Mesenteric fat pad (tissue), 1 donor: ENCODE measurements at regions not wholly inside any gene's neighbourhood (a gene's known extent, or its start where the extent isn't known, plus 50 kb on each side); places are given as distances from the start of the nearest gene placed in this dataset.

Source experiments
- DNase-seq: peaks from one replicate; pipeline ENCODE4 v3.0.0-alpha.2; 2020; ENCODE audit warnings: low spot score
- donor health status: DM: yes; HTN: yes; CAD: no.

DNA sequence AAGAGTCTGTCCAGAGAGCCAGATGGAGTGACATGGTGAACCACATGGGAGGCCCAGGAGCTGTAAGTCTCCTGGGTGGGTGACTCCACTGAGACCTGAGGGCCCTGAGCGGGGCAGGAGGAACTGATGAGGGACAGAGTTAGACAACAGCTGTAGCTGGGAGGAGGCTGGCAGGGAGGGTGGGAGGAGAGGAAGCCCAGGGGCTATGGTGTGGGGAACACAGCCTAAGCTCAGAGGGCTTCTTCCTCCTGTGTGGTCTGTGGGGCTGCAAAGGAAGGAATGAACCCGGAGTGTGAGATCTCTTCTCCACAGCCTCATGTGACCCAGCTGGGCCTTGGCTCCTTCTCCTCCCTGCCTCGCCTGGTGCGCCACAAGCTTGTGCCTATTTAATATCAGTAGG lies 395.6 kb upstream of the HS6ST1 start:
- DNase-seq = no peak

DNA sequence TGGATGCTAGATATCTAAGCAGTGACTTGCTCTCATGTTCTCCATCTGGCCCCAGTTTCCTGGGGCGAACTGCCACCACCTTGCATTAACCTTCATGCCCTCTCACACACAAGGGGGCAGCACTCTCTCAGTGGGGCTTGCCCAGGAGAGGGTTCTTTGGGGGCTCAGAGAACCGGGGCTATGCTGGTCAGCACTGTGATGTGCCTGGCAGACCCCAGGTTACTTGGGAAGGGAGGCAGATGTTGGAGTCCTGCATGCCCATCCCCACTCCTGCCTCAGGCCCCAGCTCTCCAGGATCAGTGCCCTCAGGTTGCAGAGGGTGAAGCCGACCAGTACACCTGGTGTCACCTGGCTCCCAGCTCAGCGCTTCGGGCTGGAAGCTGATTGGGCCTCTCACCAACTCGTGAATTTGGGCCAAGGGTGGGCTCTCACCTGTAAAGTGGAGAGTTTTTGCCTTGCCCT lies 396.2 kb upstream of the HS6ST1 start:
- DNase-seq = no peak

DNA sequence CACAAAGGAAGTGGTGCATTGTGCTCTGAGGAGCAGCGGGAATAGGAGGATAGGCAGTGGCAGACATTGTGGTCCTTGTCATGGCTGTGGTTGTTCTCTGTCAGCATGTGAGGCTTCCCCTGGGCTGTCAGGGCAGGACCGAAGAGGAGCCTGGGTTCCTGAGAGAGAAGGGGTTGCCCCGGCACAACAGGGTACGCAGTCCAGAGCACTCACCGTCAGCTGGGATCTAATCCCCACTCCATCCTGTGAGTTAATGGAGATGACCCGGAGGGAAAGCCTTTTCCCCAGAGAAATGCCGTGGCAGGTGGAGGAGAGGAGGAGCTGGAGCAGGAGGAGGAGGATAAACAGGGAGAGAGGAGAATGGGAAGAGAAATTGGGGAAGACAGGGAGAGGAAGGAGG lies 396.7 kb upstream of the HS6ST1 start:
- DNase-seq = no peak

DNA sequence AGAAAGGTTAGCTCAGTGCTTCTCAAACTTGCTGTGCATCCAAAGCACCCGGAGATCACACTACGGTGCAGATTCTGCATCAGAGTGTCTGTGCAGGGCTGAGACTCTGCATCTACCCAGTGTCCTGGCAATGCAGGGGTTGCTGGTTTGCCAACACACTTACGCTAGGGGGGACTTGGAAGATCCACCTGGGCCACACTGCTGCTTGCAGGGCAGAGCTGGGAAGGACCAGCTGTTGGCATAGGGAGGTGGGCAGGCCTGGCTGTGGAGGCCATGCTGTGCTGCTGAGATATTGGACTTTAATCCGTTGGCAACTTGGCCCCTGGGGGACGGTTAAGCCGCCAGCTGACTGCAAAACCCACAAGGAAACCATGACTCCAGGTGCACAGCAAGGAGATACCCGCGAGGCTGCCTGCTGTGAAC lies 397.6 kb upstream of the HS6ST1 start:
- no peak for DNase-seq

DNA sequence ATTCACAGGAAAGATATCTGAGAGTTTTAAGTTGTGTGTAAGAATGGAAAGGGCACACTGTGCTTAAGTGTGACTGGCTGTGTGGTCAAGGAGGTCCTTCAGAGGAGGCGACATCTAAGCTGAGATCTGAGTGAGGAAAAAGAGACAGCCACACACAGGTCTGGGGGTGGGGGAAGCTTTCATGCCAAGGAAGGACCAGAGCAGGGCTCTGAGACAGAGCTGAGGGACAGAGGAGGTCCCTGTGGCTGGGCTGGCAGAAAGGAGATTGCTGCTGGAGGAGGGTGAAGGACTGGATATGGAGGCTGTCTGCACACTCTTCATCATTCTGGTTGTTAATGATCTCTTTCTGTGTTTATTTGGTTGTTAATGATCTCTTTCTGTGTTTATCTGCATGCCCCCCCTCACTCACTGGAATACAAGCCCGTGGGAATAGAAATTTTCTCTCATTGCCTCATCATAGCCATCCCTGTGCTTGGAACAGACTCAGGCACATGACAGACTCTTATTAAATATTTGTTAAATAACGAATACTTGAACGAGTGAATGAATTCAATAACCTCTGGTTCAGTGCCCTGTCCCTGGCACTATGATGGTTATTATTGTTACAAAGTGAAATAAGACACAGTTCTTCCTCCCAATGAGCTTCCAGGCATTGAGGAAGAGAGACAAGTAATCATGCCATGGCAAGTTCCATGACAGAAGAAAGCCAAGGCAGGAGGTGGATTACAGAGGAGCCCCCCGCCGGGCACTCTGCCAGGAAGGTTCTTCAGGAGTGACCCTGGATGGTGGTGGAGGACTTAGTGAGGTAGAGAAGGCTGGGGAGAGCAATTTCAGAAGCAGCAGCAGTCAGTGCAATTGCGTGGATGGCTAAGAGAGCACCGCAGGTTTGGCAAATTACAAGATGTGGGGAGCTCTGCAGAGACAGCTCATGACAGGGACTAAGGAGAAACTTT lies 399.4 kb upstream of the HS6ST1 start:
- no peak for DNase-seq

DNA sequence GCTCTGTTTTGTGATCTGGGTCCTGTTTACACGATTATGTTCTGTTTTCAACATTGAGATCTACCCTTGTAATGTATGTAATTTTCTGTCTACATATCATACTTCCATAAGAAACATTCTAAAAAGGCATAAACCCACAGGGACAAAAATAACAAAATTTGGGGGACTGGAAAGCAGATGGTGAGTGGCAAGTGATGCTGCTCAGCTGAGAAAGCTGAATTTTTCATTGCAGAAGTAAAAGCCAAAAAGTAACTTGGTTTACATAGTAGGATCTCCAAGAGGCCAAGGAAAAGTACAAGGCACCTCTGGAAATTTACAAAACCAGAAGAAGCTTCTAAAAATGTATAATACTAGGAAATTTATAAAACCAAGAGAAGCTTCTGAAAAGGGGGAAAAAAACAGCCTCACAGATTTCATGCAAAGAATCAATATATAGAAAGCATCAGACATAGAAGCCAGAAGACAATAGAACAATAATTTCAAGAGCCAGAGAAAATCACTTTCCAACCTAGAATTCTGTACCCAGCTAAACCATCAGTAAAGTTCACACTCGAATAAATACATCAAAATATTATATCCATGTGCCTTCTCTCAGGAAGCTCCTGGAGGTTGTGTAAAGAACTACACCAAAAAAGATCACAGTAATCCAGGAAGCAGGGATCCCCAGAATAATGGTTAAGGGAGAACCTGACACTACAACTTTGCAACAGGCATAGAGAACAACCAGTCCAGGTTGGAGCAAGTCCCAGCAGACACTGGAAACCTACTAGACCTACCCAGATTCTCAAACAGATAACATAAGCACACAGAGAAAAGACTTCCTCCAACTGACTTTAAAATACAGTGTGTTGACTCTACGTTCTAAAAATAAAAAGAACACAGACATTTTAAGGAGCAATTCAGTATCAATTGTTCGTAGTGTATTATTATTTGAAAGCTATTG lies 401.7 kb upstream of the HS6ST1 start:
- no peak for DNase-seq

DNA sequence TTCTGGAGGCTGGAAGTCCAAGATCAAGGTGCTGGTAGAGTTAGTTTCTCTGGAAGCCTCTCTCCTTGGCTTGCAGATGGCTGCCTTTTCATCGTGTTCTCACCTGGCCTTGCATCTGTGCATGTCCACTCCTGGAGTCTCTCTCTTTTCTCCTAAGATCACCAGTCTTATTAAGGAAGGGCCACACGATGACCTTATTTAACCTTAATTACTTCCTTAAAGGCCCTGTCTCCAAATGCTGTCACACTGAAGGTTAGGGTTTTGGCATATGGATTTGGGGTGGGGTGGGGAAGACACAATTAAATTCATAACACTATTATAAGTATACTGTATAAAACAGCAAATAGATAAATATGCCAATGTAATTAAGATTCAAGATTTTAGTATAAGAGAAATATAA lies 402.4 kb upstream of the HS6ST1 start:
- no peak for DNase-seq

DNA sequence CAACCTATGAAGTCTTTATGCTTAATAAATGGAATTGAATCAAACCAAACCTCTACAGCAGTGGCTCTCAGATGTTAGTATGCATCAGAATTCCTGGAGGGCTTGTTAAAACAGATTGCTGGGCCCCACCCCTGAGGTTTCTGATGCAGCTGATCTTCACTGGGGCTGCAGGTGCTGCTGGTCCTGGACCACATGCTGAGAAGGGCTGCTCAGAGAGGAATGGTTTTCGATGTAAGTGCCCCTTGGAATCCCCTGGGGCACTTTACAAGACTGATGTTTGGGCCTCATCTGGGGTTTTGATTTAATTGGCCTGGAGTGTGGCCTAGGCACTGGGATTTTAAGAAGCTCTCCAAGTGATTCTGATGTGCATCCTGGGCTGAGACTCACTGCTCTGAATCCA lies 403.8 kb upstream of the HS6ST1 start:
- DNase-seq = no peak

DNA sequence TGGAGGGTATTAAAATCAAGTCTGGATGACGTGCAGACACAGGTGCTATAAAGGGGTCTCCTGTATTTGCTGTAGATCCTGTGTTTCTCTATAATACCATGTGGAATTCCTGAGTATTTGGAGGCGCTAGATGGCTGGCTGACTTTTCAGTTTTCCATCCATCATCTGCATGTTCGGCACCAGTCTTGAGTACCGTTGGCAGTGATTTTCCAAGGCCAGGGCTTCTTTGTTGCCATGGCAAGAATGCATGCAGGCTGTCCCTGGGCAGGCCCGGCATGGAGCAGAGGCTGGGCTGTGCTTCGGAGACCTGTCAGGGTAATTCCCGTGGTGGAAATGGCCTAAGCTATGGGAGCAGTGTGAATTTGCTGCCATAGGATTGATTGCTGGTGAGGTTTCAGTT lies 405.9 kb upstream of the HS6ST1 start:
- DNase-seq = no peak

DNA sequence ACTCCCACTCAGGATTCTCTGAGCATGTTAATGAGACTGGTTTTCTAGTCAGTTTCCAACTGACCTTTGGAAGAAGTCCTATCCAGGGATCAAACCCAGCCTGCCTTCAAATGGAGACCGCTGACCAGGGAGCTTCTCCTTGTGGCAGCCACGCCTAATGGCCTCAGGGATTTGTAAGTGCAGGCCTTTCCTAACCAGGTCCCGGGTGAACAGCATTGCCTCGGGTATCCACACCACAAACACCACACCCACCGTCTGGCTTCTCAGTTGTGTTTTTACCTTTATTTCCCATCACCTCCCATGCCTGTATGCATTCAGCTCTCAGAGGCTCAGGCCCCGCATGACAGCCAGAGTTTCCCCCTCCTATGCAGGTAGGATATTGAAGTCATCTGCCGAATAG lies 406.3 kb upstream of the HS6ST1 start:
- DNase-seq = no peak

DNA sequence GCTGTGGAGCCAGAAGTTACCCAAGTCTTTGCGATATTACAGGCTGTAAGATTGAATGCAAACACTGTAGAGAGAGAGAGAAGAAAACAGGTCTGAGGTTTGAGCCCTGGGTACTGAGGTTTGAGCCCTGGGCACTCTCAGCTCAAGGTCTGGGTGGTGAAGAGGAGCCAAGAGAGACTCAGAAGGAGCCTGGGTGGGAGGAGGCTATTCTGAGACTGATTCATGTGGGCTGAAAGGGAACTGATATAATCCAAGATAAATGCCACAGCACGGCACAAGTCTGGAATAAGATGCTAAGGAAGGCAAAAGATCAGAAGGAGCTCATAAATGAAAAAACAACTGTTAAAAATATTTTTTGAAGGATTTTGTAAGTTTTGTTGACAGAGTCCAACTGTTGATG lies 407.6 kb upstream of the HS6ST1 start:
- no peak for DNase-seq

DNA sequence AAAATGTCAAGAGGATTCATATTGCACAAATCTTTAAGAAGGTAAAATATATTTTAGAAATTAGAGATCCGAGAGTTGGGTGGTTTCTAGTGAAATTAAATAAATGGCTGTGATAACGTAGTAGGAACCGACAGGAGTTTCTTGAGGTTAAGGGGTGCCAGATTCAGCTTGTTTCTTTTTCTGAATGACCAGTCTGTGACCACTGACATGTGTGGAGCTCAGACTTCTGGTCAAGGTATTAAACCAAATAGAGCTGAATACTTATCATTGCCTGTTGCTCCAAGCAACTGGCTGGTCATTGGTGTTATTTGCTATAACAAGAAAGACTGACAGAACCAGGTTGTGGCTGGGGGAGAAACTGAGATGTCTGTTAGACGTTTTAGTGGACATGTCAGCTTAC lies 408.2 kb upstream of the HS6ST1 start:
- DNase-seq = no peak

DNA sequence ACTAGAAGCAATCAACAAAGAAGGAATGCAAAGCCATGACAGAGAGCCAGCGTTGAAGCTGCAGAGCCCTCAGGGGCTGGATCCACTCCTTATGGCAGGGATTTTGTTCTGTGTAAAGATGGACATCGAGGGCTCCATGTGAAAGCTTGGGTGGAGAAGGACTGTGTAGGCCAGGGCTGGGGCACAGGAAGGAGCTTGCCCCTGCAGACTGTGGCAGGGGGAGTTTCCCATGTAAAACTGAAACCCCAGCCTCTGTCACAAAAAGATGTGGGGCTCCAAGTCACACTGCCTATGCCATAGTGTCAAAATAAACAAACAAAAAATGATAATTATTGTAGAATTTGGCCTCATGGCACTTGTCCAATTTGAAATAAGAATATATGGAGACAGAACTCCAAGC lies 408.7 kb upstream of the HS6ST1 start:
- no peak for DNase-seq

DNA sequence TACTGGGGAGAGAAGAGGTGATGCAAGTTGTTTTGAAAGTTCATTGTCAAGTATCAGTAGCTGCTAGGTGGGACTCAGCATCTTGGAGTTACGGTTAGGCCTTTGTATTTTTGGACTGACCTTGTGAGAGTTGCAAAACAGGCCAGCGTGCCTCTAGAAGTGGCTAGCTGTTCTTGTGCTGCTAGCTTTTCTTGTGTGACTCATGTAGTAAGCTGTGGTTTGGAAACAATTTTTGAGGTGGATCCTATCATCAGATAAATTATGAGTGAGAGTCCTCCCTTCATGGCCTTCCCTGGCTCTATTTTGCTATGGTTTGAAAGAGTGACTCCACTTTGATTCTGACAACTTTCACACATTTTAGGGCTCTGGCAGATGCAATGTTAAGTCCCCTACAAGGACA lies 409.2 kb upstream of the HS6ST1 start:
- DNase-seq = no peak

DNA sequence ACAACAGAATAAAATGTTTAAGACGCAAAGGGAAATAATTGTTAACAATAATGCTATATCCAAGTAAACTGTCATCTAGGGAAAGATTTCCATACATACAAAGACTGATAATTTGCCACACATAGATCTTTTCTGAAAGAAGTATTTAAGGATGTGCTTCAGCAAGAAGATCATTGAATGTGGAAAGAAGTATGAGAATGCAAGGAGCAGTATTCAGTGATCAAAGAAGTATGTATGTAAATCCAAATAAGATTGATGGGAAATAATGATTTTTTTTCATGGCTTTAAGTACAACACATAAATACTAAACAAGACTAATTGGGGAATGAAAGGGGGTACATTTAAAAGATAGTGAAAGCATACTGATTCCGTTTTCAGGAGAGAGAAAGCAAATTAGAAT lies 410.4 kb upstream of the HS6ST1 start:
- no peak for DNase-seq

DNA sequence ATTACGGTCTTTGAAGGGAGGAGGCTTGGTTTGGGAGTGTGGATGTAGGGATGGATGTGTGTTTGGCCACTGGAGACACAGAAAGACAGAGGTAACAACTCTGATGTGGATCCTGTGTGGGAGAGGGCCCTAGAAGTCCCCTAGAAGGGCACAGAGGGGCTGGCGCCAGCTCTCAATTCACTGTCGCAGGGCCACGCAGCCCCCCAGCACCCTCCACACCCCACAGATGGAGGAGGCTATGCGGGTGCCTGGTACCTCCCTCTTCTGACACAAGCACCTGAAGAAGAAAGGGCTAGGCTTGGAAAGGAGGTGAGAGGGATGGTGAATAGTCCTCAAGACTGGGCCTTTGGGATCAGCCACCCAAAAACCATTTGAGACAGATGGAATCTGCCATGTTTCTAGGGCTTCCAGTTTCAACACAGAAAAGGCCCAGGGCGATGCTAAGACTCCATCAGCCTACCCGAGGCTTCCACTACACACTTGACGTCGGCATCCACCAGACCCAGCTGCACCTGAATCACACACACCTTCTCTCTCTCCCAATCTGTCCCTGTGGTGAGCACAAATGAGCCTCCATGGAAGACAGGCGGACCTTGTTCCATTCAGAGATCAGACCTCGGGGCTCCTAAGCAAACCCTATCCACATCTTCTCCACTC lies 413.5 kb upstream of the HS6ST1 start:
- no peak for DNase-seq

DNA sequence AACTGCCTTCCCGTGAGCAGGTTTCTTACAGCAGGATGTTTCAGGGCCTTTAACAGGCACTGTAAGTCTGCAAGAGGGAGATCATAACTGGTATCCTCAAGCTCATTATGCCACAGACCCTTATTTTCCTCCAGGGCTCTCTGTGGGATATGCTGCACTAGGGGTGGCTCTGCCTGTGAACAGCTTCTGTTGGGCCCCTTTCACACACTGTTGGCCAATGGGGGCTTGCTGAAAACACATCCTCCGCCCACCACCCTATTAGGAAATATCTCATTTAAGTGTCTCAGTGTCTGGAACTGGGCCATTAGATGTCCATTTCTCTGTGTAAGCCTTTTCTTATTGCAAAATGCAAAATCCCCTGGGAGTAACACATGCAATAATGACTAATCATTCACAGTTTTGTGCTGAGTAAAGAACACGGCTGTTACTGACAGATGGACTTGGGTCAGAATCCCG lies 414.3 kb upstream of the HS6ST1 start:
- DNase-seq = no peak

DNA sequence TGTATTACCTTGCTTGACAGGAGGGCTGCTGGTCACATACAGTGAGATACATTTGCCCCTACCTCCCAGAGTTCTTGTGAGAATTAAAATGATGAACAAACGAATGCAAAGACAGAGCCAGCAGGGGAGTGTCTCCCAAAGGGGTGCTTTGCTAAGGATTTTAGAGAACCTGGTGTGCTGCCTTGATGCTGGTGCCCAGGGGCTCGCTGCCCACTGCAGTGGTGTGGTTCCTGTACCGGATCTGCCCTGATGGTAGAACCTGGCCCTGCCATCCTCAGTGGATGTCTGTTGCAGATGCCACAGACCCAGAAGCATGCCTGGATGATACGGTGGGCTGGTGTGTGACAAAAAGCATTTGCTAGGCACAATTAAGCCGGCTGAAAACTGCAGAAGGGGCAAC lies 414.8 kb upstream of the HS6ST1 start:
- DNase-seq = no peak

DNA sequence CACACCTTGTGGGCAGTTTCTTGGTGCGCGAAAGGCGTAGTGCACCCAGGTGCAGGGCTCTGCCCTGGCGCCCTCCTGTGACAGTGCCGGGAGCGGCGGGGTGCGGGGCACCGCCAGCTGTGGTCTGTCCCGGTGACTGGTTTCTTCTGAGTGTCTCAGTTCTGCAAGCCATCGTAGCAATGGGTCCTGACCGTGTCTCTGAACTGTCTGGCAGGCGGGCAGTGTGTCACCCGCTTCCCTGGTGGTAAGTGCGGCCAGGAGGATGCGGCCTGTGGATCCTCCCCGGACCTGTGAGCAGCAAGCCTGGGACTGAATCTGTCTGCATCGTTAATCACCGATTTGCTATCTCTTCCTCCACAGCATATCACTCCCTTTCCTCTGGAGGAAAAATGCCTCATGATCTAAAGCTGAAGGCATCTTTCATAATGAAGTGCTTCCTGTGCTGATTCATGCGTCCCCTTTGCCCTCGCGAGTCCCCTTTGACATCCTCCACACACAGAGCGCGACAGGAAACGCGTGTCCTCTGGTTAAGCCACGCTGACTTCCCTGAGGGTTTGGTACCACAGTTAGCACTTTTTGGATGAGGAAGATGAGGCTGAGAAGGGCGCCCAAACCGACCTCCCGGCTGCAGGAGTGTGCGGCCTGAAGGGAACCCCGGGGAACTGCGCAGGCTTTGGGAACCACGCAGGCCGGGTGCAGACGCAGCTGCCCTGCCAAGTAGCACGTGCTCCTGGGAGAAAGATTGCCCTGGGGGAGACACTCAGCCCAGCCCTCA lies 416.0 kb upstream of the HS6ST1 start:
- DNase-seq = no peak

DNA sequence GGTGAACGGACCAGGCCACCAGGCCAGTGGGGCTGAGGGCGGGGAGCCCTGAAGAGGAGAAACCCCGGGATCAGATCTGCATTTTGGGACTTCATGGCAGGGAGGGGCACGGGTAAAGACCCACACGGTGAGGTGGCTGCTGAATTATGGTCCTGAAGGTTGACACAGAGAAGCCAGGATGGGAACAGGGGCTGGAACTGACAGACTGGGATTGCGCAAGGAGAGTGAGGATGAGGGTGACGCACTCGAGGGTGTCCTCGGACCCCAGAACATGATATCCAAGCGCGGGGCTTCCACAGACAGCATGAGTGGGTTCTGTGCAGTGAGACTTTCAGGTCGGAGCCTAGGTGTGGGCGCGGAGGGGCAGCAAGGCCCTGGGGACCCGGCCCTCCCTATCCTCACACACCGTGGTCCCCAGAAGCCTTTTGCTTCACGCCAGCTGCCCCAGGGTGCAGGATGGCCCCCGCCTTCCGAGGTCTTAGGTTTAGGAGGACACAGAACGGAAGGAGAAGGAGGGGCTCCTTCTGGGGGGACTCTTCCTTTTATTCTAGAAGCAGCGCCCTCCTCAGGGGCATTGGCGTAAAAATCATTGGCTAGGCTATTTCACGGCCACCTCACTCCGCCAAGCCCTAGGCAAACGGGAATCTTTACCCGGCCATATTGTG lies 416.8 kb upstream of the HS6ST1 start:
- no peak for DNase-seq
